IMR-90 (cell line): ENCODE measurements at regions not wholly inside any gene's neighbourhood (a gene's known extent, or its start where the extent isn't known, plus 50 kb on each side); places are given as distances from the start of the nearest gene placed in this dataset.
"Not testable (repeated sequence)": the region's sequence is repeated elsewhere in the genome, so short reads cannot be mapped to it uniquely, and the experiment has no call there.

Experiments
- ATAC-seq: fragments of 200-7000 bp; cut with Tn5 transposase; 2 replicates; pipeline ENCODE4 v1.9.1; 2020; ENCODE audit warnings: low read depth, mild to moderate bottlenecking, moderate library complexity
- BruUV-seq: library from RNA; stranded (reverse); fragments of 400-500 nt; replicated peaks from 2 replicates; lab custom pipeline; 2021; lab: Mats Ljungman, UMichigan
- CTCF ChIA-PET: fragments of 300-600 bp; formaldehyde crosslinking; extraction: SDS; loops from one replicate; lab custom pipeline; 2021; ENCODE audit warnings: antibody characterized with exemption; lab: Yijun Ruan, JAX
- POLR2A ChIA-PET: fragments of 300-600 bp; sonication (Branson Sonifier 250); formaldehyde crosslinking; loops from one replicate; lab custom pipeline; 2022; ENCODE audit warnings: antibody characterized with exemption; ENCODE audit not compliant: unreplicated experiment; lab: Charles Lee
- DNase-seq: peaks from one replicate; pipeline ENCODE4 v3.0.0; 2013
- H2AFZ ChIP-seq: replicated peaks from 2 replicates; pipeline ENCODE3; 2013; ENCODE audit warnings: low read length, mild to moderate bottlenecking; ENCODE audit not compliant: poor library complexity
- H2AK5ac ChIP-seq: 2 replicates; pipeline ENCODE4 v1.6.1; 2013; ENCODE audit warnings: low read depth, low read length, inconsistent platforms
- H2AK9ac ChIP-seq: replicated peaks from 2 replicates; pipeline ENCODE3; 2013; ENCODE audit warnings: mild to moderate bottlenecking, low read depth, low read length, moderate library complexity; ENCODE audit not compliant: poor library complexity
- H2BK120ac ChIP-seq: 2 replicates; pipeline ENCODE4 v1.6.1; 2013; ENCODE audit warnings: low read depth, low read length, inconsistent platforms
- H2BK15ac ChIP-seq: 3 replicates; pipeline ENCODE4 v1.6.1; 2013; ENCODE audit warnings: low read depth, low read length, inconsistent platforms
- H2BK20ac ChIP-seq: 2 replicates; pipeline ENCODE4 v1.6.1; 2013; ENCODE audit warnings: low read depth, mild to moderate bottlenecking, inconsistent platforms, low read length, moderate library complexity
- H2BK5ac ChIP-seq: 2 replicates; pipeline ENCODE4 v1.6.1; 2013; ENCODE audit warnings: mild to moderate bottlenecking, low read depth, low read length, inconsistent platforms; ENCODE audit not compliant: poor library complexity, severe bottlenecking
- H3K14ac ChIP-seq: replicated peaks from 2 replicates; pipeline ENCODE4 v1.6.1; 2013; ENCODE audit warnings: low read depth, low read length, inconsistent platforms
- H3K18ac ChIP-seq: 2 replicates; pipeline ENCODE4 v1.6.1; 2013; ENCODE audit warnings: low read depth, low read length, control low read depth
- H3K23ac ChIP-seq: 2 replicates; pipeline ENCODE4 v1.6.1; 2013; ENCODE audit warnings: low read depth, low read length, inconsistent platforms
- H3K27ac ChIP-seq: 2 replicates; pipeline ENCODE4 v1.5.1; 2013; ENCODE audit warnings: mild to moderate bottlenecking, control low read depth, low read length; ENCODE audit not compliant: insufficient read depth
- H3K27me3 ChIP-seq: 2 replicates; pipeline ENCODE4 v1.6.1; 2013; ENCODE audit warnings: low read length; ENCODE audit not compliant: control insufficient read depth, insufficient read depth
- H3K36me3 ChIP-seq: 2 replicates; pipeline ENCODE4 v1.6.1; 2013; ENCODE audit warnings: low read length, mixed read lengths; ENCODE audit not compliant: control insufficient read depth, insufficient read depth
- H3K4ac ChIP-seq: 2 replicates; pipeline ENCODE4 v1.6.1; 2013; ENCODE audit warnings: low read depth, low read length, inconsistent platforms
- H3K4me1 ChIP-seq: 2 replicates; pipeline ENCODE4 v1.6.1; 2013; ENCODE audit warnings: low read length, mixed read lengths; ENCODE audit not compliant: control insufficient read depth, insufficient read depth
- H3K4me2 ChIP-seq: 2 replicates; pipeline ENCODE4 v1.6.1; 2013; ENCODE audit warnings: low read depth, mild to moderate bottlenecking, control low read depth, low read length, moderate library complexity
- H3K4me3 ChIP-seq: 2 replicates; pipeline ENCODE4 v1.5.1; 2013; ENCODE audit warnings: low read depth, mild to moderate bottlenecking, control low read depth, low read length, moderate library complexity; ENCODE audit not compliant: insufficient read depth
- H3K56ac ChIP-seq: 2 replicates; pipeline ENCODE4 v1.6.1; 2013; ENCODE audit warnings: low read length, inconsistent platforms; ENCODE audit not compliant: insufficient read depth; ENCODE audit errors: extremely low read depth
- H3K79me1 ChIP-seq, 2 experiments: 2 replicates each; pipeline ENCODE4 v1.6.1; 2013; ENCODE audit warnings: low read length in 2 of 2, inconsistent platforms in 1 of 2, low read depth in 1 of 2
- H3K9ac ChIP-seq: 2 replicates; pipeline ENCODE4 v1.6.1; 2013; ENCODE audit warnings: low read depth, low read length, control low read depth
- H3K9me1 ChIP-seq: 2 replicates; pipeline ENCODE4 v1.6.1; 2013; ENCODE audit warnings: low read length, inconsistent platforms; ENCODE audit not compliant: insufficient read depth
- H3K9me3 ChIP-seq: 2 replicates; pipeline ENCODE4 v1.6.1; 2013; ENCODE audit warnings: low read length; ENCODE audit not compliant: control insufficient read depth, insufficient read depth
- H4K20me1 ChIP-seq: 2 replicates; pipeline ENCODE4 v1.6.1; 2013; ENCODE audit warnings: low read length, inconsistent platforms; ENCODE audit not compliant: insufficient read depth
- H4K5ac ChIP-seq: 2 replicates; pipeline ENCODE4 v1.6.1; 2013; ENCODE audit warnings: mild to moderate bottlenecking, low read depth, low read length, control low read depth
- H4K8ac ChIP-seq, 2 experiments: 2 replicates each; pipeline ENCODE4 v1.6.1; 2013; ENCODE audit warnings: low read depth in 2 of 2, low read length in 2 of 2, control low read depth in 1 of 2, inconsistent platforms in 1 of 2
- H4K91ac ChIP-seq: 2 replicates; pipeline ENCODE4 v1.6.1; 2013; ENCODE audit warnings: low read depth, low read length, inconsistent platforms; ENCODE audit not compliant: insufficient read depth
- WGBS, 2 experiments: methylation state at CpG; one replicate each; pipeline versions ENCODE4 v1.1.5 to v1.1.7; 2013; ENCODE audit warnings: missing lambda C conversion rate in 2 of 2; ENCODE audit not compliant: insufficient read length in 1 of 2; ENCODE audit errors: extremely low coverage in 2 of 2; 5-methylcytosine and 5-hydroxymethylcytosine counted together
- dilution Hi-C: fragments of 300-500 bp; cut with HindIII; formaldehyde crosslinking; loops from one replicate; pipeline ENCODE4 v1.14.3; 2018; ENCODE audit warnings: low sequenced_read_pairs; ENCODE audit not compliant: unreplicated experiment
- in situ Hi-C: fragments of 300-500 bp; cut with MboI; formaldehyde crosslinking; loops from 3 replicates; pipeline ENCODE4 v1.14.3; 2019; ENCODE audit warnings: low sequenced_read_pairs, inconsistent platforms, mixed read lengths
- intact Hi-C: fragments of 100-400 bp; cut with micrococcal nuclease; formaldehyde crosslinking; loops from 2 replicates; pipeline ENCODE4 v1.10.0; 2022

DNA sequence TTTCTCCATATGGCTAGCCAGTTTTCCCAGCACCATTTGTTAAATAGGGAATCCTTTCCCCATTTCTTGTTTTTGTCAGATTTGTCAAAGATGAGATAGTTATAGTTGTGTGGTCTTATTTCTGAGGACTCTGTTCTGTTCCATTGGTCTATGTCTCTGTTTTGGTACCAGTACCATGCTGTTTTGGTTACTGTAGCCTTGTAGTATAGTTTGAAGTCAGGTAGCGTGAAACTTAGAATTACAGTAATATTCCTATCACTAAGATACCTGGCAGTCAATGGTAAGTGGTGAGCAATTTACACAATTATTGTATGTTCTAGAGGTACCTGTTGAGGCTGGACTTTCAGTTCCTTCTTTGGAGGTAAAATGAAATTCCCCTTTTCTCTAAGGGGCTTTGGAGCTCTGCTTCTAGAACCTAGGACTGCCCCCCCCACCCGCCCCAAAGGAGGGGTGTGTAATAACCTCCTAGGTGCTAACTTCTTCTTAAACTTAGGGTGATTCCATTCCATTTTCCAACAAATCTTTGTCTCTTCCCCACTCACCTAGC, 187.9 kb upstream of the PUDP start:
- H2AK9ac ChIP-seq, H2AK5ac ChIP-seq, intact Hi-C loops, H2BK5ac ChIP-seq, ATAC-seq, H2BK20ac ChIP-seq, H3K27ac ChIP-seq, BruUV-seq, DNase-seq, H3K36me3 ChIP-seq, H3K9ac ChIP-seq, H2AFZ ChIP-seq, H4K8ac ChIP-seq, H4K91ac ChIP-seq, H3K4ac ChIP-seq, H3K9me3 ChIP-seq, H3K27me3 ChIP-seq, H3K23ac ChIP-seq, dilution Hi-C loops, H4K20me1 ChIP-seq, H3K9me1 ChIP-seq, H2BK120ac ChIP-seq, H4K5ac ChIP-seq, H3K4me2 ChIP-seq, H3K18ac ChIP-seq, in situ Hi-C loops, H3K4me3 ChIP-seq, POLR2A ChIA-PET, H3K14ac ChIP-seq, CTCF ChIA-PET, H3K79me1 ChIP-seq, H3K4me1 ChIP-seq, H3K56ac ChIP-seq, H2BK15ac ChIP-seq: not testable (repeated sequence)
- no CpG with 5 or more reads among the region's 2 CpGs for WGBS, 2 experiments
